Neural progenitor cell (in vitro differentiated cells): ENCODE measurements at regions not wholly inside any gene's neighbourhood (a gene's known extent, or its start where the extent isn't known, plus 50 kb on each side); places are given as distances from the start of the nearest gene placed in this dataset.

Experiments used
- EZH2phosphoT487 ChIP-seq: fragments of 200-600 bp; sonication (generic); IDR thresholded peaks from 2 replicates; pipeline ENCODE4 v1.6.1; 2017; ENCODE audit warnings: antibody characterized with exemption
- TF ChIP-seq, protein P1 (sequence below): fragments of 200-600 bp; sonication (generic); IDR thresholded peaks from 2 replicates; pipeline ENCODE4 v1.5.1; 2017; ENCODE audit warnings: antibody characterized with exemption, mild to moderate bottlenecking

DNA sequence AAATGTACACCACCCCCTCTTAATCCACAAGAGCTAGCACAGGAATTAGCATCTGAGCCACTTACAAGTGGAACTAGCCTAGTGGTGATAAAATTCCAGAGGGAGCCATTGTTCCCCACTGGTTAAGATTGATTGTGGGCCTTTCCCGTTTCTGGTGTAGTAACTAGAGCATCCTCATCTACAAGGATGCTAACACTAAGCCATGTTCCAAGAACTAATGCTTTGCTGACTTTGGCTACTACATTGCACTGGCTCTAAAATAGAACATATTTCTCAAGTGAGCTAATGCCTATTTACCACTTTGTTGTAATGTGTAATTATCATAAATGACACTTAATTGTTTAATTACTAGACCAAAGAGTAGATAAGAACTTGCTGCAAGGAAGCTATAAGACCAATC lies 143.7 kb downstream of the FZD1 start:
- TF ChIP-seq, protein P1, sequence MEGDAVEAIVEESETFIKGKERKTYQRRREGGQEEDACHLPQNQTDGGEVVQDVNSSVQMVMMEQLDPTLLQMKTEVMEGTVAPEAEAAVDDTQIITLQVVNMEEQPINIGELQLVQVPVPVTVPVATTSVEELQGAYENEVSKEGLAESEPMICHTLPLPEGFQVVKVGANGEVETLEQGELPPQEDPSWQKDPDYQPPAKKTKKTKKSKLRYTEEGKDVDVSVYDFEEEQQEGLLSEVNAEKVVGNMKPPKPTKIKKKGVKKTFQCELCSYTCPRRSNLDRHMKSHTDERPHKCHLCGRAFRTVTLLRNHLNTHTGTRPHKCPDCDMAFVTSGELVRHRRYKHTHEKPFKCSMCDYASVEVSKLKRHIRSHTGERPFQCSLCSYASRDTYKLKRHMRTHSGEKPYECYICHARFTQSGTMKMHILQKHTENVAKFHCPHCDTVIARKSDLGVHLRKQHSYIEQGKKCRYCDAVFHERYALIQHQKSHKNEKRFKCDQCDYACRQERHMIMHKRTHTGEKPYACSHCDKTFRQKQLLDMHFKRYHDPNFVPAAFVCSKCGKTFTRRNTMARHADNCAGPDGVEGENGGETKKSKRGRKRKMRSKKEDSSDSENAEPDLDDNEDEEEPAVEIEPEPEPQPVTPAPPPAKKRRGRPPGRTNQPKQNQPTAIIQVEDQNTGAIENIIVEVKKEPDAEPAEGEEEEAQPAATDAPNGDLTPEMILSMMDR = no peak
- TF ChIP-seq EZH2phosphoT487 = no peak
